ENCODE measurements at regions not wholly inside any gene's neighbourhood (a gene's known extent, or its start where the extent isn't known, plus 50 kb on each side); places are given as distances from the start of the nearest gene placed in this dataset.

DNA sequence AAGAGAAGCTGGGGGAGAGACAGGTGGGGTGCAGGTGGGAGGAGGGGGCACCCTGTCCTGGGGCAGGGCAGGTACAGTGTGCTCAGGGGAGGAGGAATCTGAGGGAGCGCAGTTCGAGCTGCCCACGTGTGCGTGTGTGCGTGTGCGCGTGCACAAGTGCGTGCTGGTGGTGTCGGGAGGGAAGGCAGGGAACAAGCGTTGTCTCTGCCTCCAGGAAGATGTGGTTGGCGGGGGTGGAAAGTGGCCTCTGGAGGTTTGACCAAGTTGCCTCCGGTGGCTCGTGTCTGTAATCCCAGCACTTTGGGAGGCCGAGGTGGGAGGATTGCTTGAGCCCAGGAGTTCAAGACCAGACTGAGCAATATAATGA is 49.9 kb upstream of the THY1 start:
- no peak for DNase-seq
